Breast epithelium (tissue), 4 donors: ENCODE measurements at regions not wholly inside any gene's neighbourhood (a gene's known extent, or its start where the extent isn't known, plus 50 kb on each side); places are given as distances from the start of the nearest gene placed in this dataset.

Experiments used
- DNase-seq, 2 donors: peaks; one replicate each; pipeline ENCODE4 v3.0.0-alpha.2; 2019; ENCODE audit warnings: low spot score in 2 of 2
- H3K27ac ChIP-seq, 2 donors: fragments of 200-600 bp; sonication (generic) in 1 of 2; one replicate each; pipeline ENCODE4 v1.5.1; 2016 to 2019; ENCODE audit warnings: mild to moderate bottlenecking in 1 of 2
- H3K27me3 ChIP-seq, 2 donors: fragments of 200-600 bp; sonication (generic) in 1 of 2; one replicate each; pipeline versions ENCODE4 v1.5.1 to v1.6.0; 2017 to 2019; ENCODE audit warnings: control low read depth in 1 of 2, mild to moderate bottlenecking in 1 of 2
- H3K36me3 ChIP-seq: fragments of 200-600 bp; one replicate; pipeline ENCODE4 v1.5.1; 2019
- H3K4me1 ChIP-seq, 2 donors: fragments of 200-600 bp; sonication (generic); one replicate each; pipeline ENCODE4 v1.5.1; 2016 to 2019; ENCODE audit warnings: control low read depth in 1 of 2
- H3K4me3 ChIP-seq, 3 donors: fragments of 200-600 bp; sonication (generic); 1 replicate in 2 of 3; 2 replicates in 1 of 3; pipeline ENCODE4 v1.5.1; 2016 to 2019; ENCODE audit warnings: mild to moderate bottlenecking in 3 of 3, moderate library complexity in 2 of 3
- H3K9me3 ChIP-seq, 2 donors: fragments of 200-600 bp; sonication (generic) in 1 of 2; one replicate each; pipeline ENCODE4 v1.5.1; 2016 to 2019; ENCODE audit warnings: control low read depth in 1 of 2
- POLR2A ChIP-seq: fragments of 450-650 bp; IDR thresholded peaks from one replicate; pipeline ENCODE4 v1.6.1; 2016; ENCODE audit warnings: antibody characterized with exemption, mild to moderate bottlenecking, moderate library complexity
- POLR2AphosphoS5 ChIP-seq, 3 donors: sonication (generic); formaldehyde crosslinking; IDR thresholded peaks; one replicate each; pipeline ENCODE4 v1.6.1; 2017; ENCODE audit warnings: antibody characterized with exemption in 3 of 3
- intact Hi-C: fragments of 100-400 bp; cut with DNase I; formaldehyde crosslinking; loops from one replicate; pipeline ENCODE4 v1.15.1; 2023; ENCODE audit warnings: low total_unique reads
- TF ChIP-seq, protein P1 (sequence below), 3 donors: fragments of 450-650 bp; IDR thresholded peaks; one replicate each; pipeline ENCODE4 v1.5.1; 2016 to 2017; ENCODE audit warnings: antibody characterized with exemption in 3 of 3, mild to moderate bottlenecking in 3 of 3, moderate library complexity in 3 of 3

DNA sequence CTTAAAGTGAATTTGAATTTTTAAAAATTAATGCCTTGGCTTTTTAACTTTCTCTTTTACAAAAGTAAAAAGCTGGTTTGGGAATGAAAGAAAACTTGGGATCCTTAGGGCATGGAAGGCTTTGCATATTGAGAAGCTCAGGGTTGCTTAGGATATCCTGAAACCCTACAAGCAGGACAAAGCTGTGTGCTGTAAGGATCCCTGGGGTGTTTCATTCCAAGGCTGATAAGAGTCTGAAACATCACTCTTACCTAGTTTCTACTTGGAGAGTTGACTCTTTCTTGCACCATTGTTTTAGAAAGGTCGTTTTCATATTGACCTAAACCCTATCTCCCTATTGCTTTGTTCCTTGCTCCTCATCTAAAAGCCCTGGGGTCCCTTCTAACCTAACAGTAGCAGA, 325.9 kb upstream of the NT5C1B start:
- TF ChIP-seq POLR2A (no peak), POLR2AphosphoS5 (IDR thresholded peaks at IDR 0.05) (no peak)
- TF ChIP-seq, protein P1, sequence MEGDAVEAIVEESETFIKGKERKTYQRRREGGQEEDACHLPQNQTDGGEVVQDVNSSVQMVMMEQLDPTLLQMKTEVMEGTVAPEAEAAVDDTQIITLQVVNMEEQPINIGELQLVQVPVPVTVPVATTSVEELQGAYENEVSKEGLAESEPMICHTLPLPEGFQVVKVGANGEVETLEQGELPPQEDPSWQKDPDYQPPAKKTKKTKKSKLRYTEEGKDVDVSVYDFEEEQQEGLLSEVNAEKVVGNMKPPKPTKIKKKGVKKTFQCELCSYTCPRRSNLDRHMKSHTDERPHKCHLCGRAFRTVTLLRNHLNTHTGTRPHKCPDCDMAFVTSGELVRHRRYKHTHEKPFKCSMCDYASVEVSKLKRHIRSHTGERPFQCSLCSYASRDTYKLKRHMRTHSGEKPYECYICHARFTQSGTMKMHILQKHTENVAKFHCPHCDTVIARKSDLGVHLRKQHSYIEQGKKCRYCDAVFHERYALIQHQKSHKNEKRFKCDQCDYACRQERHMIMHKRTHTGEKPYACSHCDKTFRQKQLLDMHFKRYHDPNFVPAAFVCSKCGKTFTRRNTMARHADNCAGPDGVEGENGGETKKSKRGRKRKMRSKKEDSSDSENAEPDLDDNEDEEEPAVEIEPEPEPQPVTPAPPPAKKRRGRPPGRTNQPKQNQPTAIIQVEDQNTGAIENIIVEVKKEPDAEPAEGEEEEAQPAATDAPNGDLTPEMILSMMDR (IDR thresholded peaks at IDR 0.05): no peak
- H3K4me3 ChIP-seq: no peak overlapping the region
- no peaks in the 10 kb centered on the region for H3K4me1 ChIP-seq
- intact Hi-C loops: no loop called here
- H3K9me3 ChIP-seq: no peaks in the 10 kb centered on the region
- no peak overlapping the region for H3K27ac ChIP-seq
- no peaks in the 10 kb centered on the region for H3K27me3 ChIP-seq
- no peak for DNase-seq
- no peaks in the 10 kb centered on the region for H3K36me3 ChIP-seq

DNA sequence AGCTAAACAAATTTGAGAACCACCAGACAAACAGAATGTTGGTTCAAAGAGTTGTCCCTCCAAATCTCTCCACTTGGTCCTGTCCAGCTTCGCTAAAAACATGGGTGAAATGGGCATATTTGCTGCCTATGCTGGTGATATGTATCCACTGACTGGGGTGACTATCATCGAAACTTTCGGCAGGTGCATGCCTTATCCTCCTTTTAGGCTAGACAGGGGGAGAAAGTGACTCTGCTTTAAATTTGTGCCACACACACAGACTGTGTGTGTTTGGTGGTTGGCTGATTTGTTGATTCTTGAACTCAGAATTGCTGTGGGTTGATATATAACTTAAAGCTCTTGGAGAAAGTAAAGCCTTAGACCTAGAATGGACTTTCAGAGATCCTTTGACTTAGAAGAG, 324.1 kb upstream of the NT5C1B start:
- H3K36me3 ChIP-seq: no peaks in the 10 kb centered on the region
- no peak overlapping the region for H3K4me3 ChIP-seq
- no peak overlapping the region for H3K27ac ChIP-seq
- H3K4me1 ChIP-seq: no peaks in the 10 kb centered on the region
- intact Hi-C loops: no loop called here
- no peak for DNase-seq
- no peak for TF ChIP-seq POLR2AphosphoS5 (IDR thresholded peaks at IDR 0.05)
- no peak for TF ChIP-seq POLR2A
- TF ChIP-seq, protein P1 (IDR thresholded peaks at IDR 0.05): no peak
- H3K9me3 ChIP-seq: no peaks in the 10 kb centered on the region
- no peaks in the 10 kb centered on the region for H3K27me3 ChIP-seq

DNA sequence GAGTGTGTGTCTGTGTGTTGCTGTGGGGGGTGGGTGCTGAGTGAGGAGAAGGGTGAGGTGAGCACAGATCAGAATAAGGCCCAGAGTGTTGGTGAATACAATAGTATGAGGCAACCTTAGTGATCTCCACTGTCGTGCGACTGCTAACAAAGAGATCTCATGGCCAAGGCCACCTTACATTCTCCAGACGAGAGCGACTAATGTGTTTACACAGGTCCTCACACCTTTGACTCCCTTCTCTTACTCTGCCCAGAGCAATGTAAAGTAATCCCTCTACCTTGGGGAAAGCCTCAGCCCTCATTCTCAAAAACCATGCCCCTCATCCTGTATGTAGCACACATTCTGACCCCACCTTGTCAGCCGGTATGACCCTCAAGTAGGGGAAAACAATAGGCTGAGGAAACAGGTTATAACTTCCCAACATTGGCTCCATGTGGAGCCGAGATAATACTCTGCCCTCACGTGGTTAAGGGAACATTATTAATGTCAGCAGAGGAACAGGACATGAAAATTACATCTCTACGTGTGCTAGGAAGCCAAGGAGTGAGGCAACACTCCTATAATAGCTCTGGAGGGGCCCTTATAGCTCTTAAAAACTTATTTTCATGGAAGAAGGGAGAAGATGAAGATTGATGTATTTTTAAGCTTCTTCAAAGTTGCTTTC, 323.0 kb upstream of the NT5C1B start:
- no peaks in the 10 kb centered on the region for H3K4me1 ChIP-seq
- H3K27me3 ChIP-seq: no peaks in the 10 kb centered on the region
- no peak overlapping the region for H3K4me3 ChIP-seq
- intact Hi-C loops: no loop called here
- no peak overlapping the region for H3K27ac ChIP-seq
- TF ChIP-seq POLR2A (no peak), POLR2AphosphoS5 (IDR thresholded peaks at IDR 0.05) (no peak)
- TF ChIP-seq, protein P1 (IDR thresholded peaks at IDR 0.05): no peak
- DNase-seq: no peak
- H3K36me3 ChIP-seq: no peaks in the 10 kb centered on the region
- no peaks in the 10 kb centered on the region for H3K9me3 ChIP-seq

DNA sequence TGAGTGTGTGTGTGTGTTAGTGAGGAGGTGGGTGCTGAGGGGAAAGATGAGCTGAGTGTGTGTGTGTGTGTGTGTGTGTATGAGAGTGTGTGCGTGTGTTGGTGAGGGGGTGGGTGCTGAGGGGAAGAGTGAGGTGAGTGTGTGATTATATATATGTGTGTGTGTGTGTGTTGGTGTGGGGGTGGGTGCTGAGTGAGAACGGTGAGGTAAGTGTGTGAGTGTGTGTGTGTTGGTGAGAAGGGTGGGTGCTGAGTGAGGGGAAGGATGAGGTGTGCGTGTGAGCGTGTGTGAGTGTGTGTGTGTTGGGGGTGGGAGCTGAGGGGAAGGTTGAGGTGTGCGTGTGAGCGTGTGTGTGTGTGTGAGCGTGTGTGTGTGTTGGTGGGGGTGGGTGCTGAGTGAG, 322.0 kb upstream of the NT5C1B start:
- no peak overlapping the region for H3K4me3 ChIP-seq
- intact Hi-C loops: no loop called here
- TF ChIP-seq POLR2A (no peak), POLR2AphosphoS5 (IDR thresholded peaks at IDR 0.05) (no peak)
- TF ChIP-seq, protein P1 (IDR thresholded peaks at IDR 0.05): no peak
- H3K4me1 ChIP-seq: no peaks in the 10 kb centered on the region
- no peaks in the 10 kb centered on the region for H3K36me3 ChIP-seq
- peak overlapping the region; percentile 40 to 81 for H3K27ac ChIP-seq
- no peak for DNase-seq
- H3K9me3 ChIP-seq: no peaks in the 10 kb centered on the region
- H3K27me3 ChIP-seq: no peaks in the 10 kb centered on the region

DNA sequence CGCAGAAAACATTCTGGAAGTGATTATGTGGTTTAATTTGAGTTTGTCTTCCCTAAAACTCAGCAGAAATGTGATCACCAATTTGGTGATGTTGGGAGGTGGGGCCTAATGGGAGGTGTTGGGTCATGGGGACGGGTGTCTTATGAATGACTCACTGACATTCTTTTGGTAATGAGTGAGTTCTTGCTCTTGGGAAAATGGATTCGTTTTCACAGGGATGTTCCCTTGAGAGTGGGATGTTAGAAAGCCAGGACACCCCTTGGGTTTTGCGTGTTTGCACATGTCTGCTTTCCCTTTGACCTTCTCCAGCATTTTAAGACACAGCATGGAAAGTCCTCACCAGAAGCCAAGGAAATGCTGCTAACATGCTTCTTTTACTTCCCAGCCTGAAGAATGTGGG, 321.5 kb upstream of the NT5C1B start:
- H3K9me3 ChIP-seq: peaks cover 0 to 4% of the 10 kb centered on the region in 2 donors
- H3K4me3 ChIP-seq: no peak overlapping the region
- H3K4me1 ChIP-seq: no peaks in the 10 kb centered on the region
- no peaks in the 10 kb centered on the region for H3K36me3 ChIP-seq
- no peaks in the 10 kb centered on the region for H3K27me3 ChIP-seq
- DNase-seq: peak in 1 of 2 donors; percentile 24
- intact Hi-C loops: no loop called here
- H3K27ac ChIP-seq: peak overlapping the region; percentile 40 to 50
- TF ChIP-seq, protein P1 (IDR thresholded peaks at IDR 0.05): no peak
- TF ChIP-seq POLR2AphosphoS5 (IDR thresholded peaks at IDR 0.05) (no peak), POLR2A (no peak)
